ENCODE measurements at regions not wholly inside any gene's neighbourhood (a gene's known extent, or its start where the extent isn't known, plus 50 kb on each side); places are given as distances from the start of the nearest gene placed in this dataset.

DNA sequence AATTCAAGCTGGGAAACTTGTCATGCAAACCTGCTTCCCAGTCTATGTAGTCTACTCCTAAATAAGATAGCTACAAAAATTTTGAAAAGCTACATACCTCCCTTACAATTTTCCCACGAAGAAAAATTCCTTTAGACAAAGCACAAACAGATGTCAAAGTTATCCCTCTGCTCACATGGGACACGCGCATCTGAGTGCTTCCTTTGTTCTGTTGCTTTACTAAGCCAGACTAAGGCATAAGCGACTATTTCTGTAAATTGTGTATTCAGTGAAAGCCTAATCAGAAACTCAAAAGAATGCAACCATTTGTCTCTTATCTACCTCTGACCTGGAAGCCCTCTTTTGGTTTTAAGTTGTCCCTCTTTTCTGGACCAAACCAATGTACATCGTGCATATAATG, 583.7 kb upstream of the B3GAT1 start:
- TF ChIP-seq, protein P1, sequence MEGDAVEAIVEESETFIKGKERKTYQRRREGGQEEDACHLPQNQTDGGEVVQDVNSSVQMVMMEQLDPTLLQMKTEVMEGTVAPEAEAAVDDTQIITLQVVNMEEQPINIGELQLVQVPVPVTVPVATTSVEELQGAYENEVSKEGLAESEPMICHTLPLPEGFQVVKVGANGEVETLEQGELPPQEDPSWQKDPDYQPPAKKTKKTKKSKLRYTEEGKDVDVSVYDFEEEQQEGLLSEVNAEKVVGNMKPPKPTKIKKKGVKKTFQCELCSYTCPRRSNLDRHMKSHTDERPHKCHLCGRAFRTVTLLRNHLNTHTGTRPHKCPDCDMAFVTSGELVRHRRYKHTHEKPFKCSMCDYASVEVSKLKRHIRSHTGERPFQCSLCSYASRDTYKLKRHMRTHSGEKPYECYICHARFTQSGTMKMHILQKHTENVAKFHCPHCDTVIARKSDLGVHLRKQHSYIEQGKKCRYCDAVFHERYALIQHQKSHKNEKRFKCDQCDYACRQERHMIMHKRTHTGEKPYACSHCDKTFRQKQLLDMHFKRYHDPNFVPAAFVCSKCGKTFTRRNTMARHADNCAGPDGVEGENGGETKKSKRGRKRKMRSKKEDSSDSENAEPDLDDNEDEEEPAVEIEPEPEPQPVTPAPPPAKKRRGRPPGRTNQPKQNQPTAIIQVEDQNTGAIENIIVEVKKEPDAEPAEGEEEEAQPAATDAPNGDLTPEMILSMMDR (IDR thresholded peaks at IDR 0.05): no peak
- TF ChIP-seq POLR2A (IDR thresholded peaks at IDR 0.05; ENCODE audit: low read depth) (no peak), EP300 (IDR thresholded peaks at IDR 0.05) (no peak)

Data from esophagus muscularis mucosa (tissue), 4 donors.